ENCODE measurements at regions not wholly inside any gene's neighbourhood (a gene's known extent, or its start where the extent isn't known, plus 50 kb on each side); places are given as distances from the start of the nearest gene placed in this dataset.

- WGBS (ENCODE audit: insufficient coverage) = no CpG with 5 or more reads among the region's 2 CpGs
- no peak overlapping the region for H3K4me3 Mint-ChIP-seq
Observed at GRCh38 chr1:58119971-58120370, 426.6 kb downstream of the OMA1 start.

GRCh38 chr1:58116284-58116683, 430.2 kb downstream of the OMA1 start:
- Histone ChIP-seq H3K27ac (ENCODE audit: low read depth in 1 of 2, low read length in 2 of 2) (no peak overlapping the region), H2AFZ (ENCODE audit: insufficient read depth, low read depth, low read length, poor library complexity, severe bottlenecking) (no peak overlapping the region), H3K9me3 (replicated peaks in 1 of 2; ENCODE audit: control insufficient read depth in 1 of 2, insufficient read depth in 1 of 2, low read length in 2 of 2) (no peaks in the 10 kb centered on the region), H3K4me1 (ENCODE audit: control insufficient read depth in 1 of 2, insufficient read depth in 2 of 2, low read length in 2 of 2) (no peaks in the 10 kb centered on the region), H3K4me2 (replicated peaks; ENCODE audit: extremely low read depth, low read length, poor library complexity, severe bottlenecking) (no peak overlapping the region), H3K4me3 (replicated peaks in 1 of 3; ENCODE audit: low read depth in 2 of 3, low read length in 3 of 3) (no peak overlapping the region), H3K36me3 (replicated peaks in 1 of 2; ENCODE audit: control insufficient read depth in 1 of 2, insufficient read depth in 2 of 2, low read length in 2 of 2) (no peaks in the 10 kb centered on the region), H4K20me1 (ENCODE audit: insufficient read depth, low read length) (no peaks in the 10 kb centered on the region), H3K79me2 (ENCODE audit: insufficient read depth, low read length) (no peaks in the 10 kb centered on the region), H3K27me3 (ENCODE audit: control insufficient read depth in 2 of 2, insufficient read depth in 2 of 2, low read length in 2 of 2) (no peaks in the 10 kb centered on the region), H3K9ac (ENCODE audit: insufficient read depth, low read length, poor library complexity, severe bottlenecking) (no peak overlapping the region)
- H3K27ac Mint-ChIP-seq = no peak overlapping the region
- H3K27me3 Mint-ChIP-seq (ENCODE audit: low read depth in 3 of 3) = peaks cover 0 to 2% (median 2%) of the 10 kb centered on the region in 3 donors
- TF ChIP-seq CTCF (IDR thresholded peaks at IDR 0.05) = no peak
- H3K4me3 Mint-ChIP-seq = no peak overlapping the region
- peaks cover 0 to 11% (median 2%) of the 10 kb centered on the region in 7 donors for H3K9me3 Mint-ChIP-seq
- intact Hi-C loops (cut with micrococcal nuclease) = no loop called here
- no peaks in the 10 kb centered on the region for H3K4me1 Mint-ChIP-seq
- no peaks in the 10 kb centered on the region for H3K36me3 Mint-ChIP-seq
- no peak for DNase-seq

More at GRCh38 chr1:58119971-58120370, 426.6 kb downstream of the OMA1 start:
- H3K27me3 ChIP-seq (ENCODE audit: control insufficient read depth in 2 of 2, insufficient read depth in 2 of 2, low read length in 2 of 2) = no peaks in the 10 kb centered on the region
- no peaks in the 10 kb centered on the region for H3K27me3 Mint-ChIP-seq (ENCODE audit: low read depth in 3 of 3)
- no peak overlapping the region for H3K27ac Mint-ChIP-seq
- H4K20me1 ChIP-seq (ENCODE audit: insufficient read depth, low read length) = no peaks in the 10 kb centered on the region
- H3K4me1 ChIP-seq (ENCODE audit: control insufficient read depth in 1 of 2, insufficient read depth in 2 of 2, low read length in 2 of 2) = no peaks in the 10 kb centered on the region
- no peak overlapping the region for H3K27ac ChIP-seq (ENCODE audit: low read depth in 1 of 2, low read length in 2 of 2)
- H3K36me3 Mint-ChIP-seq = no peaks in the 10 kb centered on the region
- H3K4me3 ChIP-seq (replicated peaks in 1 of 3; ENCODE audit: low read depth in 2 of 3, low read length in 3 of 3) = no peak overlapping the region
- no peaks in the 10 kb centered on the region for H3K4me1 Mint-ChIP-seq
- no peaks in the 10 kb centered on the region for H3K9me3 ChIP-seq (replicated peaks in 1 of 2; ENCODE audit: control insufficient read depth in 1 of 2, insufficient read depth in 1 of 2, low read length in 2 of 2)
- DNase-seq = no peak
- no peaks in the 10 kb centered on the region for H3K79me2 ChIP-seq (ENCODE audit: insufficient read depth, low read length)
- no peak overlapping the region for H3K4me2 ChIP-seq (replicated peaks; ENCODE audit: extremely low read depth, low read length, poor library complexity, severe bottlenecking)
- H3K9me3 Mint-ChIP-seq = peaks cover 0 to 2% (median 0%) of the 10 kb centered on the region in 7 donors
- intact Hi-C loops (cut with micrococcal nuclease) = no loop called here
- H2AFZ ChIP-seq (ENCODE audit: insufficient read depth, low read depth, low read length, poor library complexity, severe bottlenecking) = no peak overlapping the region
- no peak overlapping the region for H3K9ac ChIP-seq (ENCODE audit: insufficient read depth, low read length, poor library complexity, severe bottlenecking)
- H3K36me3 ChIP-seq (replicated peaks in 1 of 2; ENCODE audit: control insufficient read depth in 1 of 2, insufficient read depth in 2 of 2, low read length in 2 of 2) = no peaks in the 10 kb centered on the region
- TF ChIP-seq CTCF (IDR thresholded peaks at IDR 0.05) = no peak
